BJ (cell line): ENCODE measurements at regions not wholly inside any gene's neighbourhood (a gene's known extent, or its start where the extent isn't known, plus 50 kb on each side); places are given as distances from the start of the nearest gene placed in this dataset.
A peak's percentile ranks its signal among the peaks of the same experiment; 100 is the strongest.

Experiments used
- CTCF ChIA-PET: fragments of 350-600 bp; formaldehyde crosslinking; extraction: SDS; loops from one replicate; lab custom pipeline; 2021; ENCODE audit warnings: antibody characterized with exemption, inconsistent platforms; lab: Yijun Ruan, JAX
- POLR2A ChIA-PET: fragments of 300-600 bp; sonication (Branson Sonifier 250); formaldehyde crosslinking; extraction: SDS; loops from one replicate; lab custom pipeline; 2021; ENCODE audit warnings: antibody characterized with exemption; lab: Charles Lee
- DNase-seq: peaks from one replicate; pipeline ENCODE4 v3.0.0-alpha.2; 2011; ENCODE audit warnings: low read depth
- H3K27me3 ChIP-seq: 2 replicates; pipeline ENCODE4 v1.6.0; 2011; ENCODE audit warnings: low read length; ENCODE audit not compliant: control insufficient read depth, insufficient read depth
- H3K36me3 ChIP-seq: 2 replicates; pipeline ENCODE4 v1.5.1; 2011; ENCODE audit warnings: low read length; ENCODE audit not compliant: control insufficient read depth, insufficient read depth
- H3K4me3 ChIP-seq: 2 replicates; pipeline ENCODE4 v1.5.1; 2011; ENCODE audit warnings: low read depth, mild to moderate bottlenecking, control low read depth, low read length
- CTCF ChIP-seq: IDR thresholded peaks from 2 replicates; pipeline ENCODE4 v1.5.1; 2011; ENCODE audit warnings: low read depth, mild to moderate bottlenecking, control low read depth, inconsistent platforms, low read length, moderate library complexity; ENCODE audit not compliant: insufficient read depth

GRCh38 chr2:129059476-129059875, 740.8 kb upstream of the HS6ST1 start:
- ChIA-PET POLR2A (no interaction called here), CTCF (no interaction called here)
- no peaks in the 10 kb centered on the region for H3K27me3 ChIP-seq
- no peak for TF ChIP-seq CTCF
- DNase-seq = no peak
- no peaks in the 10 kb centered on the region for H3K36me3 ChIP-seq
- H3K4me3 ChIP-seq = no peak overlapping the region

GRCh38 chr2:129061069-129061768, 742.6 kb upstream of the HS6ST1 start:
- Histone ChIP-seq H3K36me3 (no peaks in the 10 kb centered on the region), H3K4me3 (no peak overlapping the region), H3K27me3 (no peaks in the 10 kb centered on the region)
- peak; percentile 4 for DNase-seq
- ChIA-PET CTCF (no interaction called here), POLR2A (no interaction called here)
- TF ChIP-seq CTCF = no peak

- CTCF ChIA-PET = no interaction called here
- DNase-seq = no peak
- Histone ChIP-seq H3K36me3 (no peaks in the 10 kb centered on the region), H3K4me3 (no peak overlapping the region), H3K27me3 (no peaks in the 10 kb centered on the region)
- POLR2A ChIA-PET = no interaction called here
- TF ChIP-seq CTCF = no peak
Observed at GRCh38 chr2:129061769-129062121, 743.1 kb upstream of the HS6ST1 start.

GRCh38 chr2:129062146-129062912, 743.7 kb upstream of the HS6ST1 start:
- H3K27me3 ChIP-seq = no peaks in the 10 kb centered on the region
- DNase-seq = no peak
- ChIA-PET CTCF (no interaction called here), POLR2A (no interaction called here)
- H3K4me3 ChIP-seq = no peak overlapping the region
- TF ChIP-seq CTCF = no peak
- no peaks in the 10 kb centered on the region for H3K36me3 ChIP-seq

GRCh38 chr2:129067070-129067469, 748.4 kb upstream of the HS6ST1 start:
- DNase-seq = no peak
- CTCF ChIA-PET = interaction anchor here (0.7 kb wide), 1 partner anchor 744 kb away, joined by 3 read pairs; no protein-coding TSS in a partner anchor
- no peak for TF ChIP-seq CTCF
- Histone ChIP-seq H3K36me3 (no peaks in the 10 kb centered on the region), H3K4me3 (no peak overlapping the region), H3K27me3 (no peaks in the 10 kb centered on the region)
- POLR2A ChIA-PET = no interaction called here
